GM12892 (cell line): ENCODE measurements at regions not wholly inside any gene's neighbourhood (a gene's known extent, or its start where the extent isn't known, plus 50 kb on each side); places are given as distances from the start of the nearest gene placed in this dataset.

Source experiments
- DNase-seq: peaks from one replicate; pipeline ENCODE4 v3.0.0; 2011; ENCODE audit not compliant: insufficient read length
- FAIRE-seq: peaks from 2 replicates; lab custom pipeline; 2011; peaks lifted over from hg19 to GRCh38; lab: Jason Lieb, UNC
- POLR2A ChIP-seq: IDR thresholded peaks from 2 replicates; pipeline ENCODE4 v1.6.1; 2011; ENCODE audit warnings: low read depth, low read length, control low read depth
- POLR2AphosphoS5 ChIP-seq: IDR thresholded peaks from 2 replicates; pipeline ENCODE4 v1.6.1; 2011; ENCODE audit warnings: low read depth, low read length, control low read depth
- TAF1 ChIP-seq: IDR thresholded peaks from 2 replicates; pipeline ENCODE4 v1.6.1; 2011; ENCODE audit warnings: low read depth, mild to moderate bottlenecking, control low read depth, low read length, borderline replicate concordance

- TF ChIP-seq POLR2A (no peak), TAF1 (no peak), POLR2AphosphoS5 (no peak)
- FAIRE-seq (no peak), DNase-seq (no peak)
Measured at GRCh38 chr10:59000162-59000825, 176.1 kb upstream of the PHYHIPL start.

DNA sequence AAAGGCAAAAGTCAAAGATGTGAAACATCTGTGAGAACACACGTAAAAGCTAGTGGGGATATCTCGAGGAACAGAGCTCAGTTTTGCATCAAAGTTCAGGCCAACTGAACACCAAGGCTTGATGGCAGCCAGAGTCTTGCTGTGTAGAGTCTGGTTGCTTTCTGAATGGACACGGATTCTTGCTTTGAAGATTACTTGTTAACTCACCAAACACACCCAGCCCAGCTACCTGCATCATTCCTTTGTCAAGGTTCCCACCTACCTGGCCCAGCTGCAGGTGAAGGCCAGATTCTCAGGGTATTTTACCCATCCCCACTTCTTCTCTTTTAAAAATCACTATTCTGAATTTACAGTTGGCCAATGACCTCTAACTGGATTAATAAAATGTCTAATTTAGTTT lies 174.4 kb upstream of the PHYHIPL start:
- FAIRE-seq (no peak), DNase-seq (no peak)
- TF ChIP-seq TAF1 (no peak), POLR2AphosphoS5 (no peak), POLR2A (no peak)

GRCh38 chr10:59003203-59003602 lies 173.2 kb upstream of the PHYHIPL start:
- TF ChIP-seq TAF1 (no peak), POLR2AphosphoS5 (no peak), POLR2A (no peak)
- no peak for DNase-seq
- no peak for FAIRE-seq

DNA sequence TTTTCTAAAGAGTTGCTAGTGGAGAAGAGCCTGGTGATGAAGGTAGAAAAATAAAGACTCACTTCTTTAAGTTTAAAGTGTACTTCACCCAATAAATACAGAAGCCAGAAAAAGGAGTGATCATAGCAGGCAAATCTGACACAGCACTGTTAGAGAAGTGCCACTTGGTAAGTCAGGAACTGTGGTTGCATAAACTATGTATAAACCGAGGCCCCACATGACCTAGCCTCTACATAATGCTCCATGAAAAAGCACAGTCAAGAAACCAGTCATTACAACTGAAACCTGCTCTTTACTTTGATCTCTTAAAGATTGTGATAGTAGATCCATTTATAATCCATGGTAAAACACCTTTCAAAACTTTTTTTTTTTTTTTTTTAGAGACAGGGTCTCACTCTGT lies 172.1 kb upstream of the PHYHIPL start:
- DNase-seq (no peak), FAIRE-seq (no peak)
- no peak for TF ChIP-seq POLR2A
- TF ChIP-seq POLR2AphosphoS5, result no peak
- no peak for TF ChIP-seq TAF1

GRCh38 chr10:59006511-59007306 lies 169.7 kb upstream of the PHYHIPL start:
- TF ChIP-seq TAF1, result no peak
- TF ChIP-seq POLR2A, result no peak
- no peak for TF ChIP-seq POLR2AphosphoS5
- peak; percentile 13 for DNase-seq
- no peak for FAIRE-seq

DNA sequence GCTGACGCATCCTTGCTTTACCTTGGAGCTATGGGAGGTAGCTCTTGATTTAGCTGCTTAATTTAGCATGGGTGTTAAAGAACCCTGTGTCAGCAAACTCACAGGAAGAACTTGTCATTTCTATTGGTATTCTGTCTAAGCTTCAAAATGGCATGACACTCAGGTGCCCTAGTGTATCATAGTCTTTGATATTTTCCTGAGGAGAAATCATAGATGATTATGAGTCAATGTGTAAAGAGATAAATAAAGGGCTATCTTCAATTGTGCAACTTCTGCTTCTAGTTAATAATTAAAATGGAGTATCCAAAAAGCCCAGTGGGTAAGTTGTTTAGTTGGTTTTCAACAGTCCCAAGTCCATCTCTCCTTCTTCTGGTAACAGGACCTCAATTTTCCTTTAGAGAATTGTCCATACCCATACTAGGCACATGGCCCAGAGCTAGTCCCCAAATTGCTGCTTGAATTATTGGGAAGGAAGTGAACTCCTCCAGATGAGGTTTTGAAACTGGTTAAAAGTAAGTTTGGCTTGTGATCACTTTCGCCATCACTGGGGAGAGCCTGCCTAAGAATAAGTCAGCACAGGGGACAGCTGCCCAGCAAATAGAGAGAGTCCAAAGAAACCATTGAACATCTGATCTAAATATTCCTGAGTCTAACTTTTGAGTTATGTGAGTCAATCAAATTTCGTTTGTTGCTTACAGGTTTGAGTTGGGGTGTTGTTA lies 169.0 kb upstream of the PHYHIPL start:
- TF ChIP-seq POLR2AphosphoS5, result no peak
- TF ChIP-seq POLR2A, result no peak
- TF ChIP-seq TAF1, result no peak

GRCh38 chr10:59008452-59008851 lies 168.0 kb upstream of the PHYHIPL start:
- FAIRE-seq (no peak), DNase-seq (no peak)
- TF ChIP-seq POLR2AphosphoS5 (no peak), POLR2A (no peak)

More for the DNA sequence above, 169.0 kb upstream of the PHYHIPL start:
- FAIRE-seq (no peak), DNase-seq (no peak)

GRCh38 chr10:59011972-59012632 lies 164.3 kb upstream of the PHYHIPL start:
- TF ChIP-seq TAF1, result no peak
- TF ChIP-seq POLR2A, result no peak
- TF ChIP-seq POLR2AphosphoS5, result no peak
- no peak for DNase-seq
- no peak for FAIRE-seq

- no peak for FAIRE-seq
Measured at GRCh38 chr10:59012839-59013238, 163.6 kb upstream of the PHYHIPL start.

GRCh38 chr10:59016043-59016442 lies 160.4 kb upstream of the PHYHIPL start:
- DNase-seq (no peak), FAIRE-seq (no peak)
- TF ChIP-seq POLR2A (no peak), POLR2AphosphoS5 (no peak), TAF1 (no peak)

More at GRCh38 chr10:59012839-59013238, 163.6 kb upstream of the PHYHIPL start:
- DNase-seq, result no peak
- TF ChIP-seq POLR2A, result no peak
- no peak for TF ChIP-seq TAF1
- no peak for TF ChIP-seq POLR2AphosphoS5

DNA sequence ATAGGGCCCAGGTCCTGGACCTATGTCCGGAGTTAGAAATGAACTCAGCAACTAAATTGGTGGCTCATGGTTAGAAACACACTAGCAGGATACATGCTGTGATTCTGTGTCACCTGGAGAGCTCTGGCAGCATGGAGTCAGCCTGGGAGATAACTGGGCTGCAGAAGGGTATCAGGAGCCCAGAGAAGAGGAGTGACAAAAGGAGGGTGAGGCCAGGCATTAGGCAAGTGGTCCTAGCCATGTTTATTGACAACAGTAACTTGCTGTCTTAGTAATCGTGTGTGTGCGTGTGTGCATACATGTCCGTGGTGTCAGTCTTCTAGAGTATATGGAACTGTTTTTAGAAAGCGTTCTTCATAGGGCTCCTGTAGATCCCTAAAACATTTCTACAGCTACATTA lies 157.5 kb upstream of the PHYHIPL start:
- DNase-seq (no peak), FAIRE-seq (no peak)
- TF ChIP-seq POLR2A (no peak), TAF1 (no peak), POLR2AphosphoS5 (no peak)

GRCh38 chr10:59019603-59020002 lies 156.8 kb upstream of the PHYHIPL start:
- TF ChIP-seq POLR2A (no peak), POLR2AphosphoS5 (no peak), TAF1 (no peak)
- FAIRE-seq (no peak), DNase-seq (no peak)
